RWPE2 (cell line): ENCODE measurements at regions not wholly inside any gene's neighbourhood (a gene's known extent, or its start where the extent isn't known, plus 50 kb on each side); places are given as distances from the start of the nearest gene placed in this dataset.

Experiments
- ATAC-seq: fragments of 200-7000 bp; cut with Tn5 transposase; 3 replicates; pipeline ENCODE4 v1.9.1; 2021; ENCODE audit warnings: low read depth
- DNase-seq: peaks from one replicate; pipeline ENCODE4 v3.0.0-alpha.2; 2020; ENCODE audit warnings: low spot score
- H3K27ac ChIP-seq: fragments of 450-650 bp; 2 replicates; pipeline ENCODE4 v1.5.1; 2017; ENCODE audit warnings: mild to moderate bottlenecking; ENCODE audit not compliant: poor library complexity, severe bottlenecking
- H3K27me3 ChIP-seq: fragments of 250-450 bp; sonication (Bioruptor Pico); 2 replicates; pipeline ENCODE4 v1.5.1; 2021; ENCODE audit warnings: mild to moderate bottlenecking, moderate library complexity; ENCODE audit not compliant: insufficient read depth, poor library complexity, severe bottlenecking
- H3K36me3 ChIP-seq: fragments of 250-450 bp; sonication (Bioruptor Pico); 2 replicates; pipeline ENCODE4 v1.5.1; 2020; ENCODE audit warnings: low read depth, mild to moderate bottlenecking, moderate library complexity
- H3K4me1 ChIP-seq: fragments of 250-450 bp; sonication (Bioruptor Pico); 2 replicates; pipeline ENCODE4 v1.5.1; 2021; ENCODE audit warnings: mild to moderate bottlenecking, moderate library complexity; ENCODE audit not compliant: insufficient read depth, poor library complexity, severe bottlenecking
- H3K4me3 ChIP-seq: fragments of 250-450 bp; sonication (Bioruptor Pico); 2 replicates; pipeline ENCODE4 v1.5.1; 2021; ENCODE audit warnings: mild to moderate bottlenecking, moderate library complexity; ENCODE audit not compliant: severe bottlenecking
- H3K9me3 ChIP-seq: fragments of 250-450 bp; sonication (Bioruptor Pico); 2 replicates; pipeline ENCODE4 v1.5.1; 2021; ENCODE audit warnings: mild to moderate bottlenecking, moderate library complexity; ENCODE audit not compliant: severe bottlenecking
- CTCF ChIP-seq: fragments of 450-650 bp; IDR thresholded peaks from one replicate; pipeline ENCODE4 v1.5.1; 2017; ENCODE audit warnings: mild to moderate bottlenecking, moderate library complexity; ENCODE audit not compliant: poor library complexity, severe bottlenecking

- no peak overlapping the region for H3K27ac ChIP-seq
- H3K4me1 ChIP-seq, result no peaks in the 10 kb centered on the region
- no peak for ATAC-seq
Measured at GRCh38 chr7:142454862-142455261, 197.0 kb upstream of the PRSS58 start.

GRCh38 chr7:142452791-142453190 is 194.9 kb upstream of the PRSS58 start:
- no peak for DNase-seq
- no peak overlapping the region for H3K4me3 ChIP-seq
- no peaks in the 10 kb centered on the region for H3K36me3 ChIP-seq
- no peaks in the 10 kb centered on the region for H3K9me3 ChIP-seq
- no peak overlapping the region for H3K27ac ChIP-seq
- no peaks in the 10 kb centered on the region for H3K27me3 ChIP-seq
- no peaks in the 10 kb centered on the region for H3K4me1 ChIP-seq
- no peak for TF ChIP-seq CTCF
- ATAC-seq, result no peak

More at GRCh38 chr7:142454862-142455261, 197.0 kb upstream of the PRSS58 start:
- Histone ChIP-seq H3K27me3 (no peaks in the 10 kb centered on the region), H3K9me3 (no peaks in the 10 kb centered on the region), H3K4me3 (no peak overlapping the region), H3K36me3 (no peaks in the 10 kb centered on the region)
- no peak for DNase-seq
- TF ChIP-seq CTCF, result no peak

- Histone ChIP-seq H3K27me3 (no peaks in the 10 kb centered on the region), H3K36me3 (no peaks in the 10 kb centered on the region), H3K4me1 (no peaks in the 10 kb centered on the region), H3K4me3 (no peak overlapping the region), H3K27ac (no peak overlapping the region), H3K9me3 (no peaks in the 10 kb centered on the region)
- DNase-seq (no peak), ATAC-seq (no peak)
- no peak for TF ChIP-seq CTCF
Measured at GRCh38 chr7:142451817-142452216, 194.0 kb upstream of the PRSS58 start.

GRCh38 chr7:142451296-142451695 is 193.4 kb upstream of the PRSS58 start:
- no peaks in the 10 kb centered on the region for H3K9me3 ChIP-seq
- no peak for TF ChIP-seq CTCF
- H3K27ac ChIP-seq, result no peak overlapping the region
- H3K4me1 ChIP-seq, result no peaks in the 10 kb centered on the region
- H3K36me3 ChIP-seq, result no peaks in the 10 kb centered on the region
- DNase-seq, result no peak
- ATAC-seq, result no peak
- H3K27me3 ChIP-seq, result no peaks in the 10 kb centered on the region
- no peak overlapping the region for H3K4me3 ChIP-seq

- no peak for DNase-seq
- H3K4me3 ChIP-seq, result no peak overlapping the region
- ATAC-seq, result no peak
- no peaks in the 10 kb centered on the region for H3K9me3 ChIP-seq
- H3K4me1 ChIP-seq, result no peaks in the 10 kb centered on the region
- no peak overlapping the region for H3K27ac ChIP-seq
- H3K36me3 ChIP-seq, result no peaks in the 10 kb centered on the region
- no peak for TF ChIP-seq CTCF
- no peaks in the 10 kb centered on the region for H3K27me3 ChIP-seq
Measured at GRCh38 chr7:142450695-142451094, 192.8 kb upstream of the PRSS58 start.
